SK-N-SH (cell line): ENCODE measurements at regions not wholly inside any gene's neighbourhood (a gene's known extent, or its start where the extent isn't known, plus 50 kb on each side); places are given as distances from the start of the nearest gene placed in this dataset.

Experiments used
- CTCF ChIP-seq: fragments of 200-600 bp; sonication (generic); IDR thresholded peaks from 2 replicates; pipeline ENCODE4 v1.6.1; 2017; ENCODE audit warnings: antibody characterized with exemption, mild to moderate bottlenecking, moderate library complexity
- EP300 ChIP-seq, 2 experiments: IDR thresholded peaks; 2 replicates each; pipeline versions ENCODE4 v1.4.0 to v1.6.1; 2012; ENCODE audit warnings: borderline replicate concordance in 1 of 2, low read depth in 1 of 2, low read length in 1 of 2
- GABPA ChIP-seq: IDR thresholded peaks from 2 replicates; pipeline ENCODE4 v1.4.0; 2012; ENCODE audit warnings: low read depth, mild to moderate bottlenecking
- NFIC ChIP-seq: IDR thresholded peaks from 2 replicates; pipeline ENCODE4 v1.4.0; 2012; ENCODE audit warnings: borderline replicate concordance
- POLR2AphosphoS5 ChIP-seq: IDR thresholded peaks from 2 replicates; pipeline ENCODE4 v1.6.1; 2012; ENCODE audit warnings: low read depth, low read length
- RAD21 ChIP-seq: IDR thresholded peaks from 2 replicates; pipeline ENCODE4 v1.6.1; 2012; ENCODE audit warnings: mild to moderate bottlenecking, low read length
- RCOR1 ChIP-seq: fragments of 150-350 bp; IDR thresholded peaks from 2 replicates; pipeline ENCODE4 v1.6.1; 2017; ENCODE audit warnings: antibody characterized with exemption, low read length
- REST ChIP-seq: IDR thresholded peaks from 2 replicates; pipeline ENCODE4 v1.6.1; 2012; ENCODE audit warnings: mild to moderate bottlenecking, low read depth, low read length, moderate library complexity
- RFX5 ChIP-seq: IDR thresholded peaks from 2 replicates; pipeline ENCODE4 v1.6.1; 2012; ENCODE audit warnings: mild to moderate bottlenecking, improper control_type of control experiment, low read length
- SMC3 ChIP-seq: IDR thresholded peaks from 2 replicates; pipeline ENCODE4 v1.6.1; 2012; ENCODE audit warnings: low read depth, low read length, improper control_type of control experiment

GRCh38 chr2:145832681-145833080, 1312.8 kb upstream of the ZEB2 start:
- TF ChIP-seq CTCF (no peak), SMC3 (no peak), RFX5 (no peak), GABPA (no peak), EP300 (IDR thresholded peaks at IDR 0.05; ENCODE audit: borderline replicate concordance in 1 of 2, low read depth in 1 of 2, low read length in 1 of 2) (no peak), RCOR1 (no peak), RAD21 (no peak), REST (no peak), NFIC (no peak), POLR2AphosphoS5 (no peak)
